H1 (cell line): ENCODE measurements at regions not wholly inside any gene's neighbourhood (a gene's known extent, or its start where the extent isn't known, plus 50 kb on each side); places are given as distances from the start of the nearest gene placed in this dataset.

Experiments
- CHD7 ChIP-seq: fragments of 300-600 bp; sonication (generic); IDR thresholded peaks from 2 replicates; pipeline ENCODE4 v1.7.1; 2012; ENCODE audit warnings: low read length, moderate library complexity, mild to moderate bottlenecking, inconsistent platforms; ENCODE audit not compliant: insufficient replicate concordance
- JUN ChIP-seq: IDR thresholded peaks from 2 replicates; pipeline ENCODE4 v1.6.1; 2011; ENCODE audit warnings: low read depth, mild to moderate bottlenecking, improper control_type of control experiment, low read length
- KDM5A ChIP-seq: fragments of 200-600 bp; IDR thresholded peaks from 2 replicates; pipeline ENCODE4 v1.7.1; 2012; ENCODE audit warnings: mild to moderate bottlenecking, low read length, inconsistent platforms, mixed read lengths
- POLR2AphosphoS5 ChIP-seq: IDR thresholded peaks from 2 replicates; pipeline ENCODE4 v1.6.1; 2011; ENCODE audit warnings: low read depth, low read length
- SRF ChIP-seq: IDR thresholded peaks from 2 replicates; pipeline ENCODE4 v1.6.1; 2011; ENCODE audit warnings: mild to moderate bottlenecking, low read depth, low read length, moderate library complexity
- TEAD4 ChIP-seq: IDR thresholded peaks from 2 replicates; pipeline ENCODE4 v1.6.1; 2012; ENCODE audit warnings: low read depth, low read length, inconsistent platforms, mixed read lengths

DNA sequence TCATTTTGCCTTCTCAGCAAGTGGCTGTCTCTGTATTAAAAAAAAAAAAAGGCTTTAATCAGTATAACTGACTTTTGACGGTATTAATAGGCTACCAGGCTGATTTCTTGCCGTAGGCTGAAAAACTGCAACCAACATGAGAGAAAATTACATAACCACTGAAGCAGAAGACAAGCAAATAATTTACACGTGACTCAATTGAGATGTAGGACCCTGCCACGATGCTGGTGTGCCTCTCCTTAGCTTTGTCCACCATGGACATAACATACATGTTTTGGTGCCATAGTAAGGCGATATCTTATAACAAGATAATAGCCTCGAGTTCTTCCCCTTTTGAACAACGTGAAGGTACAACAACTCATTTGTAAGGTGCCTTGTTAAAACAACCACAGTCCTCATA lies 88.7 kb upstream of the GRIP1 start (continued):
- TF ChIP-seq CHD7 (no peak), KDM5A (no peak), JUN (no peak), TEAD4 (no peak), SRF (no peak), POLR2AphosphoS5 (no peak)
